Common myeloid progenitor, CD34-positive (primary cell): ENCODE measurements at regions not wholly inside any gene's neighbourhood (a gene's known extent, or its start where the extent isn't known, plus 50 kb on each side); places are given as distances from the start of the nearest gene placed in this dataset.

ENCODE experiments used
- CTCF ChIA-PET: fragments of 350-600 bp; sonication (Branson Sonifier 250); formaldehyde crosslinking; loops from one replicate; lab custom pipeline; 2021; ENCODE audit warnings: antibody characterized with exemption; lab: Charles Lee
- POLR2A ChIA-PET: fragments of 350-600 bp; sonication (Branson Sonifier 250); formaldehyde crosslinking; loops from one replicate; lab custom pipeline; 2021; ENCODE audit warnings: antibody characterized with exemption; lab: Charles Lee
- DNase-seq, 3 donors: peaks; one replicate each; pipeline versions ENCODE4 v3.0.0 to v3.0.0-alpha.2; 2013
- H3K27ac ChIP-seq, 2 experiments: 1 replicate in 1 of 2; 2 replicates in 1 of 2; pipeline ENCODE4 v1.7.0; 2013; ENCODE audit warnings: inconsistent platforms in 2 of 2, low read length in 2 of 2, mild to moderate bottlenecking in 2 of 2, low read depth in 1 of 2, moderate library complexity in 1 of 2; ENCODE audit not compliant: severe bottlenecking in 2 of 2, insufficient read depth in 1 of 2, poor library complexity in 1 of 2
- H3K27me3 ChIP-seq, 5 experiments: replicated peaks in 2 of 5; 1 replicate in 3 of 5; 2 replicates in 2 of 5; pipeline versions ENCODE4 v1.6.1 to v1.7.0; 2013; ENCODE audit warnings: low read length in 4 of 5, mild to moderate bottlenecking in 2 of 5, moderate library complexity in 2 of 5, inconsistent platforms in 1 of 5; ENCODE audit not compliant: insufficient read depth in 5 of 5, control insufficient read depth in 4 of 5
- H3K36me3 ChIP-seq, 4 experiments: 1 replicate in 2 of 4; 2 replicates in 2 of 4; pipeline versions ENCODE4 v1.6.1 to v1.7.0; 2013; ENCODE audit warnings: low read length in 3 of 4, control low read depth in 1 of 4, mild to moderate bottlenecking in 1 of 4; ENCODE audit not compliant: control insufficient read depth in 4 of 4, insufficient read depth in 4 of 4
- H3K4me1 ChIP-seq, 4 experiments: 1 replicate in 3 of 4; 2 replicates in 1 of 4; pipeline versions ENCODE4 v1.6.1 to v1.7.1; 2013; ENCODE audit warnings: low read length in 3 of 4, mild to moderate bottlenecking in 3 of 4, control low read depth in 1 of 4, inconsistent platforms in 1 of 4, moderate library complexity in 1 of 4; ENCODE audit not compliant: control insufficient read depth in 4 of 4, insufficient read depth in 4 of 4; ENCODE audit errors: control extremely low read depth in 1 of 4
- H3K4me3 ChIP-seq, 7 experiments: 1 replicate in 4 of 7; 2 replicates in 3 of 7; pipeline versions ENCODE4 v1.5.1 to v1.7.0; 2013; ENCODE audit warnings: mild to moderate bottlenecking in 7 of 7, low read length in 6 of 7, moderate library complexity in 6 of 7, inconsistent platforms in 2 of 7, low read depth in 2 of 7, control low read depth in 1 of 7; ENCODE audit not compliant: insufficient read depth in 4 of 7, control insufficient read depth in 1 of 7; ENCODE audit errors: extremely low read depth in 1 of 7
- H3K9me3 ChIP-seq, 5 experiments: 1 replicate in 4 of 5; 2 replicates in 1 of 5; pipeline versions ENCODE4 v1.6.1 to v1.7.1; 2013; ENCODE audit warnings: low read length in 4 of 5, mild to moderate bottlenecking in 2 of 5, inconsistent platforms in 1 of 5, low read depth in 1 of 5, moderate library complexity in 1 of 5; ENCODE audit not compliant: control insufficient read depth in 4 of 5, insufficient read depth in 2 of 5; ENCODE audit errors: control extremely low read depth in 1 of 5
- WGBS: methylation state at CpG from one replicate; pipeline ENCODE4 v1.1.5; 2013; ENCODE audit not compliant: insufficient coverage; 5-methylcytosine and 5-hydroxymethylcytosine counted together

DNA sequence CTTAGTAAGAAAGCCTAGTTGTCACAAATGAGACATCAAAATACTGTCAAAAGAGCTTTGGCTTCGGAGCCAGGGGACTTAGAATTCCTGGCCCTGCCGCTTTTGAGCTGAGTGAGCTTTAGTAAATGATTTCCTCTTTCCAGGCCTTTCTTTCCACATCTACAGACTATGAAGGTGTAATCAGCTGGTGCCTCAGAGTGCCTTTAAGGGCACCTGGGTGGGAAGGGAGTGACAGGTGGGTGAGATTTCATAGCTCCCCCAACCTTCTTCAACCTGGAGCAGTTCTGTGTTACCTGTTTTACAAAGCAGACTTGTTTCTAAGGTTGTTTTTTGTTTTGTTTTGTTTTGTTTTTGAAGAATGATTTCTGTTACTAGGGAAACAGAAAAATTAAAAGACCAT is 154.7 kb upstream of the BOD1L1 start:
- peaks cover 0 to 7% (median 2%) of the 10 kb centered on the region in 4 experiments for H3K4me1 ChIP-seq
- ChIA-PET CTCF (no interaction called here), POLR2A (no interaction called here)
- peaks cover 0 to under 1% (median 0%) of the 10 kb centered on the region in 5 experiments for H3K9me3 ChIP-seq
- no peaks in the 10 kb centered on the region for H3K27me3 ChIP-seq
- 100% methylated on average over 2 of the region's 2 CpGs for WGBS
- no peak overlapping the region for H3K4me3 ChIP-seq
- no peaks in the 10 kb centered on the region for H3K36me3 ChIP-seq
- DNase-seq, result peak in 2 of 3 donors; percentile 23 to 46
- no peak overlapping the region for H3K27ac ChIP-seq

- no peaks in the 10 kb centered on the region for H3K36me3 ChIP-seq
- no peaks in the 10 kb centered on the region for H3K27me3 ChIP-seq
- DNase-seq, result peak in 2 of 3 donors; percentile 62 to 76
- ChIA-PET CTCF (no interaction called here), POLR2A (no interaction called here)
- peaks cover 0 to 7% (median 2%) of the 10 kb centered on the region in 4 experiments for H3K4me1 ChIP-seq
- 45% methylated on average over 7 of the region's 8 CpGs for WGBS
- no peaks in the 10 kb centered on the region for H3K9me3 ChIP-seq
- no peak overlapping the region for H3K27ac ChIP-seq
- no peak overlapping the region for H3K4me3 ChIP-seq
Observed at GRCh38 chr4:13783800-13784411, 156.4 kb upstream of the BOD1L1 start.

DNA sequence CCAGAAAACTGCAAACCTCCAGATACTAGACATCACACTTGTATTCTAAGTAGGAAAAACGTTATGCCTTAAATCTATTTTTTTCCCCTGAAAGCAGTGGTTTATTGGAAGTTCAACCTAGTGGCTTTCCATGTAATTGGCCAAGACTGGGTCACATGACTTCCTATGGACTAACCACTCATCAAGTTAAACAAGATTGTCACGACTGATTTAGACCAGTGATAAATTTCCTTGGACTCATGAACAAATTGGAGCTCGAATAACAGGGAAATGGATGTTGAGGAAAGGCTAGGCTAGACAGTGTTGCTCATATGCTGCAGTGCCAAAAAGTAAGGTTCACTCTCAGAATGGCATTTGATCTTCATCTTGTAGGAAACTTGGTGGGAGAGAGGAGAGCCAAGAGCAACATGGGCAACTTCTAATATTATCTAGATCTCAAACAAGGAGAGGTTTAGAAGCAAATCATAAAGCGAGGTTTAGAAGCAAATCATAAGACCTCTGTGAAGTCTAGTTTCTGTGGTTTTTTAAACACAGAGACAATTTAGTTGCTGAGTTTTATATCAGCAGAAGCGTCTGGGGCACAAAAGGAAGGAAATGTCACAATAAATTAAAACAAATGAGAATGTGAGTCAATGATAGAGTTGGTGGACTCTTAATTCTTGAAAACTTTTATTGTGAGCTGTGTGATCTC is 165.6 kb upstream of the BOD1L1 start:
- H3K4me3 ChIP-seq, result peak overlapping the region in 2 of 7 experiments; percentile 10 to 39
- H3K27ac ChIP-seq, result peak overlapping the region in 1 of 2 experiments; percentile 52
- no peaks in the 10 kb centered on the region for H3K27me3 ChIP-seq
- CTCF ChIA-PET, result no interaction called here
- peaks cover 0 to 5% (median 0%) of the 10 kb centered on the region in 5 experiments for H3K9me3 ChIP-seq
- H3K4me1 ChIP-seq, result peaks cover 7 to 37% (median 20%) of the 10 kb centered on the region in 4 experiments
- DNase-seq, result peak; percentile 63 to 92 (median 85)
- WGBS, result 0% methylated on average over 2 of the region's 5 CpGs
- no peaks in the 10 kb centered on the region for H3K36me3 ChIP-seq
- POLR2A ChIA-PET, result no interaction called here

DNA sequence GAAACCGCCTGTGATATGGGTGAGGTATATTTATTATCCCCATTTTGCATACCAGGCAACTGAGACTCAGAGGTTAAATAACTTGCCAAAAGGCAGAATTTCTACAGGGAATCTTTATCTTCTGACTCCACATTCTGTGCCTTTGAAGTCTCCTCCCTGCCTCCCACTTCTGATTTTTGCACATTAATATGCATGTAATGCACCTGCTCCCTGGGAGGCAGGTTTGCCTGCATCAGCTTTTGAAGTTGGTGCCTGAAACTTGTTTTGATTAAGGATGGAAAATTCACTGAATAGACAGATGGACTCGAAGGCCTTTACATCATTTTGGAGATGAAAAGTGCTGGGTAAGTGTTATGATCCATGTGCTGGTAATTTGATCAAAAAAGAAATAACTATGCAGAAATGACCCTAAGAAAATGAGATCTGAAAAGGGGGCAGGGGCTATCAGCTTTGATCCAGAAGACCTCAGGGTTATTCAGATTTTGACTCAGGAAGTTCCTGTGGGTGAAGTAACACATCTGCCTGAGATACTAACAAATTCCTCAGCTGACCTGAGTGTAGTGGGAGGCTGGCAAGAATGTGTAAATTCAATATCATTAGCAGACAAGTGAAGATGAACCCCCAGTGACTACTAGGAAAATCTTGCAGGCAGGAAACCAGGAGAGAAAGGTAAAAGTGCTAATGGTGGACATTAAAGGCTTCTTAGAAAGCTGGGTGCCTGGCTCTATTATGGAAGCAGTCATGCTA is 167.5 kb upstream of the BOD1L1 start:
- Histone ChIP-seq H3K9me3 (no peaks in the 10 kb centered on the region), H3K27ac (no peak overlapping the region), H3K27me3 (no peaks in the 10 kb centered on the region), H3K4me1 (peaks cover 7 to 37% (median 20%) of the 10 kb centered on the region in 4 experiments), H3K36me3 (no peaks in the 10 kb centered on the region), H3K4me3 (no peak overlapping the region)
- peak in 2 of 3 donors; percentile 34 to 60 for DNase-seq
- 0% methylated on average over 1 of the region's 2 CpGs for WGBS
- CTCF ChIA-PET, result interaction anchor here (1.8 kb wide), 1 partner anchor 16 kb away, joined by 4 read pairs; no protein-coding TSS in a partner anchor
- POLR2A ChIA-PET, result no interaction called here

DNA sequence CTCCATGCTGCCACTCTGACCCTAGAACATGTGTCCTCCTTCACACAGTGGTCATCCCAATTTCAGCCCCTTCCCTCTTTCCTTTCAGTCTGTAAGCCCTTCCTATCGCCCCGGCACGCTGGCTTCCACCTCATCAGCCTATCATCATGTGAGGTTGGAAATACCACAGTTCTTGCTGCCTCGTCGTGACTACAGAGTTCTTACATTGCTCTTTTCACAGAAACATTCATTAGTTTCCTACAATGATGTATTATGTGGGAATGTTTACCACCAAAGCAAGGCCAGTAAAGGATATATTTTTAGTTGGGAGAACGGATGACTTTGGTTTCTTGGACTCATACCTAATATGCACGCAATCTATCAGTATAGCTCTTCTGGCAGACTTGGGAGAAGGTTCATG is 169.5 kb upstream of the BOD1L1 start:
- H3K27me3 ChIP-seq, result no peaks in the 10 kb centered on the region
- peaks cover 7 to 35% (median 20%) of the 10 kb centered on the region in 4 experiments for H3K4me1 ChIP-seq
- DNase-seq, result no peak
- H3K36me3 ChIP-seq, result no peaks in the 10 kb centered on the region
- H3K4me3 ChIP-seq, result no peak overlapping the region
- 92% methylated on average over 4 of the region's 7 CpGs for WGBS
- H3K9me3 ChIP-seq, result no peaks in the 10 kb centered on the region
- ChIA-PET POLR2A (no interaction called here), CTCF (no interaction called here)
- H3K27ac ChIP-seq, result no peak overlapping the region

DNA sequence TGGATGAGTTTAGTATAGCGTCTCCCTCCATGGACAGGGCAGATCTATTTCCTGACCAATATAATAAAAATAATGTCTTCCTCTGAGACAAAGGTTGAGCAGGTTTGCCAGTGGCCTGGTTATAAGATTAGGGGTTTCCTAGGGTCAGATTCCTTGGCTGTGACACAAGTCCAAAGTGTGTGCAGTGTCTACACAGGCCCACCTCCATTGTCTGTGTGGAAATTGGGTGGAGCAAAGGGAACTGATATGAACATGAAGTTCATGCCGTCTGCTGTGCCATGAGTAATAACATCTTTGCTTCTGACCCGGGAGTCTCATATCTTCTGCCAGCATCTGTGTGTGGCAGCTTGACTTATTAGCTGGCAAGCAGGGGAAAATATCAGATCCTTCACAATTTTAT is 187.7 kb upstream of the BOD1L1 start:
- no peak for DNase-seq
- no peak overlapping the region for H3K27ac ChIP-seq
- 100% methylated on average over 2 of the region's 3 CpGs for WGBS
- H3K36me3 ChIP-seq, result no peaks in the 10 kb centered on the region
- H3K4me1 ChIP-seq, result no peaks in the 10 kb centered on the region
- H3K4me3 ChIP-seq, result no peak overlapping the region
- no peaks in the 10 kb centered on the region for H3K27me3 ChIP-seq
- ChIA-PET POLR2A (no interaction called here), CTCF (no interaction called here)
- peaks cover 0 to 7% (median 0%) of the 10 kb centered on the region in 5 experiments for H3K9me3 ChIP-seq

GRCh38 chr4:13816472-13816871 is 188.9 kb upstream of the BOD1L1 start:
- CTCF ChIA-PET, result no interaction called here
- H3K36me3 ChIP-seq, result no peaks in the 10 kb centered on the region
- peaks cover 0 to 7% (median 0%) of the 10 kb centered on the region in 5 experiments for H3K9me3 ChIP-seq
- H3K4me1 ChIP-seq, result no peaks in the 10 kb centered on the region
- no peak overlapping the region for H3K4me3 ChIP-seq
- H3K27me3 ChIP-seq, result no peaks in the 10 kb centered on the region
- POLR2A ChIA-PET, result no interaction called here
- no peak for DNase-seq
- H3K27ac ChIP-seq, result no peak overlapping the region
